ENCODE measurements at regions not wholly inside any gene's neighbourhood (a gene's known extent, or its start where the extent isn't known, plus 50 kb on each side); places are given as distances from the start of the nearest gene placed in this dataset.

DNA sequence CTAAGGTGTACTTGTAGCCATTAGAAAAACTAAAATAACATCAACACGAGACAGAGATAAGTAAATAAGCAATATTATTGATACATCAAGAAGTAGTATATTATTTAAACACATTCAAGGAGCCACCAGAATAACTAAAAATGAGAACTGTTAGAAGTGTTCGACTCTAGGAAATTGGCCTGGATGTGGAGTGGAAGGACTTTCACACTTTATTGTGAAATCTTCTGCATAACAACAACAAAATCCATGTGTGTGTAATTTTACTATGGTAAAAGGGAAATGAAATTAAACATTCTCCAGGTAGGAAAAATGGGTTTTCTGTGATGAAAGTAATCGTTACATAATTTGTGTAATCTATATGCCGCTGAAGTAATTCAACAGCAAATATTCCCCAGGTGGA is 96.3 kb upstream of the RNF152 start:
- DNase-seq (ENCODE audit: low read depth in 2 of 2): no peak

DNA sequence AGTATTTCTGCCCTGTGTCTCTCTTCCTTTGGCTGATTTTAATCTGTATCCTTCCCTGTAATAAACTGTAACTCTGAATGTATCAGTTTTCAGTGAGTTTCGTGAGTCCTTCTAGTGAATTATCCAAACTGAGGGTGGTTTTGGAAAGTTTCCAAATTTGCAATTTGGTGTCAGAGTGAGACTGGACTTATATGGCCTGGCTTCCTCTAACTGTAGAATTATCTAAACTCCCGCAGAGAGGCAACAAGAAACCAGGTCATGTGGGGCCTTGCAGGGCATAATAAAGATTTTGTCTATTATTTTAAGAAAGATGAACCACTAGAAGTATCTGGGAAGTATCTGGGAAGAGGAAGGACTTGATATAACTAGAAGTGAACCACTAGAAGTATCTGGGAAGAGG is 95.3 kb upstream of the RNF152 start:
- no peak for DNase-seq (ENCODE audit: low read depth in 2 of 2)

GRCh38 chr18:61985681-61986080 is 92.9 kb upstream of the RNF152 start:
- no peak for DNase-seq (ENCODE audit: low read depth in 2 of 2)

GRCh38 chr18:61984349-61984748 is 91.5 kb upstream of the RNF152 start:
- no peak for DNase-seq (ENCODE audit: low read depth in 2 of 2)

DNA sequence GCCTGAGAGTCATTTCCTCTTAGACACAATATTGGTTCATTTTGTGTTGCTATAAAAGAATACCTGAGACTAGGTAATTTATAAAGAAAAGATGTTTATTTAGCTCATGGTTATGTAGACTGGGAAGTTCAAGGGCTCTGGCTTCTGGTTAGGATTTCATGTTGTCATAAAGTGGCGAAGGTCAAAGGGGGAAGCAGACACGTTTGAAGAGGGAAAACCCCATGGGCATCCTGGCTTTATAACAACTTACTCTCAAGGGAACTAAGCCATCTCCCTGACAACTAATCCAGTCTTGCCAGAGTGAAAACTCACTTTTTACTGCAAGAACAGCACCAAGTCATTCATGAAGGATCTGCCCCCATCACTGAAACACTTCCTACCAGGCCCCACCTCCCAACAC is 89.7 kb upstream of the RNF152 start:
- no peak for DNase-seq (ENCODE audit: low read depth in 2 of 2)

DNA sequence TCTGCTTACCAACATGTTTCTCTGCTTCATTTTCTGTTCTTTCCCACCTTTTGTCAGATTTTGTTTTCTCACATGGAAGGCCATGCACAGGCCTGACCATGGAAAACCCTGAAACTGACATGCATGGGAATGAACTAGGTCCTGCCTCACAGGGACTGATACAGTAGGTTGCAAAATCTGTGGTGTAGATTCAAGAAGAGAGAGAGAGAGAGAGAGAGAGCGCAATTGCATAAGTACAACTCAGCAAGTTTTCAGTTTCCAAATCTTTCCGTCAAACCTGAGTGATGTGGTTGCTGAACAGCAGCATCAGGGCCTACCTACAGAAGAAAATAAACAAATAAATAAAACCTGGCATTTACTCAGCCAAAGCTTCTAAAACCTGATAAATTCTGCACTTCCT is 87.5 kb upstream of the RNF152 start:
- no peak for DNase-seq (ENCODE audit: low read depth in 2 of 2)

GRCh38 chr18:61975526-61976326 is 82.9 kb upstream of the RNF152 start:
- DNase-seq (ENCODE audit: low read depth in 2 of 2): no peak

DNA sequence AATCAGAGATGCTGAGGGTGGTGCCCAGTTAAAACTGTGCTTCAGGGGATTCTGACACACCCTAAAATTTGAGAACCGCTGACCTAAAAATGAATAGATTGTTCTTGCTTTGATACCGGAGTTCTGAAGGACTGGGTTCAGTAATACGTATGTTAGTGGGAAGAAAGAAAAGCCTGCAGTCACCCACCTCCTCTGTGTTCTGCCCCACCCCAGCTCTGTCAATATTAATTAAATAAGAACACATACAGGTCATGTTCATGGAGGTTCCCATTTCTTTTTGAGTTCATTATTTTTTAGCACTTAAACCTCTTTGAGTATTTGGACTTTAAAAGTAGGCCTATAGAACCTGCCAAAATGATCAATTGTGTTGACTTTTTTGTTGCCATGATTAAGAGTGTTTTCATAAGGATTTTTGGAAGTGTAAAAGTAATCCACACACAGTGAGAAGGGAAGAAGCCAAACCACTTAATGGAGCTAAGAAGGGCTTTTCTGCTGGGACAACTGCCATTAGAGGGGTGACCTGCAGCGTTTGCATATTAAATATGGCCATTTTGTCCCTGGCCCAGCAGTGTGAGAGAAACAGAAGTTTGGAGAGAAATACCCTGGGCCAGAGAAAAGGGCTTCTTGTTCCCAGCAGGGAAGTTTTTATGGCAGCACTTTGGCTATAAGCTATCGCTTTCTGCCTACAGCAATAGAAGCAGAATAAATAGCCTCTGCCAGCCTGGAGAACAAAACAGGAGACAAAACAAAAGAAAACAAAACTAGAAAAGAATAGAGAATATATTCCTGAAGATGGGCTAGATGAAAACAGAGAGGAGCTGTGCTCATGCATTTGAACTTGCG is 80.7 kb upstream of the RNF152 start:
- DNase-seq (ENCODE audit: low read depth in 2 of 2): no peak

DNA sequence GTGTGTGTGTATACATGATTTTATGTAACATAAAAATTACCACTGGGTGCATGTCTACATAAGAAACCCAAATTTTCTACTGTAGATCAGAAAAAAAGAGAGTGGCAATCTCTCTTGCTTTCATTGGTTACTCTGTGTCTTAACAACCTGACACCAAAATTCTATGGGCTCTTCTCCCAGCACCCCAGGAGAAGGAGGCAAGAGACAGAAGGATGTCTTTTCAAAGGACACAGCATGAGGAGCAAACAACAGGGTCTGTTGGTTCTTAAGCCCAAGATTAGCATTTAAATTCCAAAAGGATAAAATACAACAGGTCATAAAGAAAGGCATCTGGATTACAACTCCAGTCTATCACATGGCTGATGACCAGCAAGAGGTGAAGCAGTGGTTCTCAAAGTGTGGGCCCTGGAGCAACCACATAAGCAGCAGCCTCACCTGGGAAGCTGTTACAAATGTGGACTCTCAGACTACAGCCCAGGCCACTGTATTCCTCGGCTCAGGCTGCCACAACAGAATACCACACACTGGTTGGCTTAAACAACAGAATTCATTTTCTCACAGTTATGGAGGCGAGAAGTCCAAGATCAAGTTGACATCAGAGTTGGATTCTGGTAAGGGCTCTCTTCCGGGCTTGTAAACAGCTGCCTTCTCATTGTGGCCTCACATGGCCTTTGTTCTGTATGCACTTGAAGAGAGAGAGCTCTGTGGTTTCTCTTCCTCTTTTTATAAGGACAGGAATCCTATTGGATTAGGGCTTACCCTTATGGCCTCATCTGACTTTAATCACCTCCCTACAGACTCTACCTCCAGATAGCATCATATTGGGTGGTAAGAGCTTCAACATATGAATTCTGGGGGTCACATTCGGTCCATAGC is 79.8 kb upstream of the RNF152 start:
- no peak for DNase-seq (ENCODE audit: low read depth in 2 of 2)

DNA sequence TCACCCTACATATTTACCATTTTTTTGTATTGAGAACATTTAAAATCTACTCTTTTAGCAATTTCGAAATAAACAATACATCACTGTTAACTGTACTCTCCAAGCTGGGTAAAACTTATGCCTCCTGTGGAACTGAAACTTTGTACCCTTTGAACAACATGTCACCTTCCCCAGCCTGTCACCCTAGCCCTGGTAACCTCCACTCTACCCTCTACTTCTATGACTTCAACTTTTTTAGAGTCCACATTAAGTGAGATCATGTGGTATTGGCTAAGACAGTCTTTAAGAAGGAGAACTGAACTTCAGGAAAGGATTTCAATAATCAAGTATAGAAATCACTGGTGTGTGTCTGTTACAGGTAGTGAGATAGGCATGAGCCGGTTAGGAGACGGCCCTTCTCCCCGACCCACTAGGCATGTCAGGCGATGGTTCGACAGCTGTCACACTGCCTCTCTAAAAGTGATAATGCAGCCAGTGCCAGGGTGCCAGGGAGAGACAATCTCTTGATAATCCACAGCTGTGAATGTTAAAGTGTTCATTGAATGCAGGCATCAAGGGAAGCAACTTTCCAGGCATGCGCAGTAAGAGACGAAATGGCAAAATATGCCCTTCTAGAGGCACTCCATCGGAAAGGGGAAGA is 74.6 kb upstream of the RNF152 start:
- DNase-seq (ENCODE audit: low read depth in 2 of 2): no peak

DNA sequence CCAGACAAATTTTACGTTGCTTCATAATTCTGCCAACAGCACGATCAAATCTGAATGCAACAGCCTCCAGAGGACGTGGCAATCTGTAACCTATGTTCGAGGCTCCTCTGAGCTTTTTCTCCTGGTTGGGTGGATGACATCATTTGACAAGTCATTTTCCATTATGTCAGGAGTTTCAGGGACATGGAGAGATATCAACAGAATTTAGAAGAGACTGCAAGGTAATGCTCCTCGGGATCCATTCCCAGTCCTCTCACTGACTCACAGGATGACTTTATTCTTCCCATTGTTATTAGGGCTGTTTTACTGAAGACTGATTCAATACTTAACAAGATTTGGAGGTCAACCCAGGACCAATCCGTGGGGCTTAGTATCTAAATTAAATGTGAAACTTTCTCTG is 72.5 kb upstream of the RNF152 start:
- DNase-seq (ENCODE audit: low read depth in 2 of 2): no peak

GRCh38 chr18:61964616-61965015 is 71.8 kb upstream of the RNF152 start:
- no peak for DNase-seq (ENCODE audit: low read depth in 2 of 2)

- DNase-seq (ENCODE audit: low read depth in 2 of 2): no peak
These were observed 70.9 kb upstream of the RNF152 start for GRCh38 chr18:61963705-61964104.

DNA sequence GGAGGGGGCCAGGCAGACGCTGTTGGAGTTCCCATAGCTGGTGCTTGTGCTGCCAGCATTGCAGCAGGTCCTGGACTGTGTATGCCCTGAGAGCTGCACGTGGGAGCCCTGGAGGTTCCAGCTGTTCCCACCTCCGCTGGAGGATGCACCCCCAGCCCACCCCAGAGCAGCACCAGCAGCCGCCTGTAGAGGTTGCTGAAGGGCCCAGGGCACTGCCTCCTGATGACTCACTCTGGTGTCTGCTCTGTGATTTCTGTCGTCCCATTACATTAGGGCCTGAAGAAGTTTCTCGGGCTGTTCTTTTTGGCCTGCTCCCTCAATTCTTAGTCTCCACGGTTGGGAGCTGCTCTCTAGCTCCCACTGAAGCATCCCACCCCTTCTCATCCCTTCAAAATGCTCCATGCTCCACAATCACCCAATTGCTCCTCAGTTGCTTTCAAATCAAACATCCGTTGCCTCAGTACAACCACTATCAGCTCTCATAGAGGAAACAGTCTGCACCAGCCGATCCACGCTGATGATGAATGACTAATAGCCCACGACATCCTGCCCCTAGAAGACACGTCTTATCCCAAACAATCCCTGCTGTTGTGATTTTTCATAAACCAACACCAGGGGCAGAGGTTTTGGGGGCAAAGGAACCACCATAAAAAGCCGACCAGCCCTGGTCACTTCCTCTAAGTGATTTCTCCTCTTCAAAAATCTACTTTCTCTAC is 65.2 kb upstream of the RNF152 start:
- DNase-seq (ENCODE audit: low read depth in 2 of 2): no peak

DNA sequence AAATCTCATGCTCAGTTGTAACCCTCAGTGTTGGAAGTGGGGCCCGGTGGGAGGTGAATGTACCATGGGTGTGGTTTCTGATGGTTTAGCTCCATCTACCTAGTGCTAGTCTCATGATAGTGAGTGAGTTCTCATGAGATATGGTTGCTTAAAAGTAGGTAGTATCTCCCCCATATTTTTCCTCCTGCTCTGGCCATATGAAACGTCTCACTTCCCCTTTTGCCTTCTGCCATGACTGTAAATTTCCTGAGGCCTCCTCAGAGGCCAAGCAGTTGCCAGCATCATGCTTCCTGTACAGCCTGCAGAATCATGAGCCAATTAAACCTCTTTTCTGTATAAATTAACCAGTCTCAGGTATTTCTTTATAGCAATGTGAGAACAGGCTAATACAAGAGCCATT is 62.8 kb upstream of the RNF152 start:
- no peak for DNase-seq (ENCODE audit: low read depth in 2 of 2)

DNA sequence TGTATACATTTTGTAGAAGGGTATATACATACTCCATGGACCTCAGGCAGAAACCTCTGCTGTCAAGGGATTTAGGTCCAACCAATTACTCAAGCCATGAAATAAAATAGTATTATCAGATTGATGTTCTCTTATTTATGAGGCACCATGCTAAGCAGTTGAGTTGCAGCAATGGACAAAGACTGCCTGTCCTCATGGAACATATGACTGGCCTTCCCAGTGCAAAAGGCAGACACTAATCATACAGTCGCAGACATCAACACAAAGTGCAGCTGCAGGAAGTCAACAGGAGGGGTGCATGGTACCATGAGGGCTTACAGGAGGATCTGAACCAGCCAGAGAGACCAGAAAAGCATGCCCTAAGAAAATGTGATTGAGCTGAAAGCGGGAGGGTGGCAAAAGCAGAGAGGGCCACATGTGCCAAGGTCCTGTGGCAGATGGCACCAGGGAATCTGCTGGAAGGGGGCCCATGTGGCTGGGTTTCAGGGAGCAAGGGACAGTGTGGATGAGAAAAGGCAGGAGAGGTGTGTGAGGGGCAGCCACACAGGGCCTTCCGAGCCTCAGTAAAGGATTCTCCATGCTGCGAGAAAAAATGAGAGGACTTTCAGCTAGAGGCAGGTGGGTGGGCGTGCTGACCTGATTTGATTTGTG is 61.4 kb upstream of the RNF152 start:
- DNase-seq (ENCODE audit: low read depth in 2 of 2): no peak

DNA sequence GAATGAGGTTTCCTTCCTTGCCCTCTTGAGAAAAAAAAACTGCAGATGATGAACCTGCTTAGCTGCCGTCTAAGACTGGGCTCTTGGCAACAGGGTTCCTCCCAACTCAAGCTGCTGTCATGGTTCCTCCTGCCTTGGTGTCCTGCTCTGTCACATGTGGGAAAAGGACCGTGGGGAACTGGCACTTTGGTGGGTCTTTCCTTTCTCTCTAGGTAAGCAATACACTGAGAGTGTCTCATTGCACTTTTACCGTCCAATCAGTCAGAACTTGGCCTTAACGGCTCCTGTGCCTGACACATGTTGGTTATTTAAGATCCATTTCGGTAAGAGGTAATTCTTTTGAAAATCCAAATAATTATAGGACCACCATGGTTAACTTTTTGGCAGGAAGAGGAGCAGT is 60.8 kb upstream of the RNF152 start:
- DNase-seq (ENCODE audit: low read depth in 2 of 2): no peak

DNA sequence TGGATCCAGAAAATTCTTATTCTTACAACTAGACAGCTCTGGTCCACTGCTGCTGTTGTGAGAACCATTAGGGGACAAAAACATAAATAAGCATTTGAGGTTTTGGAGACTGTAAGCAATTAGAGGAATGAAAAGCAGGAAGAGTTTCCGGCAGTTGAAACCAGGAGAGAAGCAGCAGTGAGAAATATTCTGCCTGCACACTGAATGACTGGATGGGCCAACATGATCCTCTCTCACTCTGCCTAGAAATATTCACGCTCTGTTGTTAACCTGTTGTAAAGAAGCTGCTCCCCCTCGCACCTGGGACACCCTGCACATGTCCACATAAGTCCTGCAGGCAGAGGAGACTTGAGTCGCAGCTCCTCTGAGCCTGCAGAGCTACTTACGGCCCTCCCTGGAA is 60.4 kb upstream of the RNF152 start:
- DNase-seq (ENCODE audit: low read depth in 2 of 2): peak in 1 of 2 experiments; percentile 12

DNA sequence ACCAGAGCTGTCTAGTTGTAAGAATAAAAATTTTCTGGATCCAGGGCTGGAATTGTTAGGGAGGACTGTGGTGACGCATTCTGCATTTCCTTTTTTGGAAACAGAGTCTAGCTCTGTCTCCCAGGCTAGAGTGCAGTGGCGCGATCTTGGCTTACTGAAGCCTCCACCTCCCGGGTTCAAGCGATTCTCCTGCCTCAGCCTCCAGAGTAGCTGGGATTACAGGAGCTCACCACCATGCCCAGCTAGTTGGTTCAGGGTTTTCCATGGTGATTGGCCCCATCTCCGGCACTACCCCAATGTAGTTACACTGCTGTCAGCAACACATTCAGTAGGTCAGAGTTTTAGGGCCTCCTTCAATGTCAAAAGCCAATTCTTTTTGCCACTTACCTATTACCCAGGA is 58.6 kb upstream of the RNF152 start:
- no peak for DNase-seq (ENCODE audit: low read depth in 2 of 2)

GRCh38 chr18:61950371-61950770 is 57.6 kb upstream of the RNF152 start:
- no peak for DNase-seq (ENCODE audit: low read depth in 2 of 2)

DNA sequence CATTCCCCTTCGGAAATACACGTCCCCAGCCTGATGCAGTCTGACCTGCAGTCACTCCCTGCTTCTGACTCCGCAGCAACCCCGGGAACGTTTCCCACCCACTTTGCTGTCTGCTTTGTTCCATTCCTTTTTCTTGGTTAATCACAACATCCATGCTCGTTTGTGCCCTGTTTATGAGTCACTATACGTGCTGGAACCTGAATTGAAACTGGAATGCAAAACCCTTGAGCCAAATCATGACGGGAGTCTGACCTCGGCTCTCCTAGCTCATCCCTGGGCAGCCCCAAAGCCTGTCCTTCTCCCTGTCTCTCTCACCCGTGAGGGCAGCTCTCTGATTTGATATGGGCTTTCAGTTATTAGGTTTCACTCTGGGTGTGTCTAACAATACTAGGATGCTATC is 57.1 kb upstream of the RNF152 start:
- no peak for DNase-seq (ENCODE audit: low read depth in 2 of 2)
